ENCODE measurements at regions not wholly inside any gene's neighbourhood (a gene's known extent, or its start where the extent isn't known, plus 50 kb on each side); places are given as distances from the start of the nearest gene placed in this dataset.

GRCh38 chr2:60292242-60292641 is 261.2 kb downstream of the BCL11A start:
- DNase-seq: no peak

- DNase-seq: no peak
Measured at GRCh38 chr2:60290509-60290908, 262.9 kb downstream of the BCL11A start.

- DNase-seq: no peak
Measured at GRCh38 chr2:60285626-60286316, 267.7 kb downstream of the BCL11A start.

GRCh38 chr2:60283626-60284025 is 269.8 kb downstream of the BCL11A start:
- DNase-seq: no peak

- DNase-seq: no peak
Measured at GRCh38 chr2:60282886-60283285, 270.6 kb downstream of the BCL11A start.

- no peak for DNase-seq
Measured at GRCh38 chr2:60281730-60282129, 271.7 kb downstream of the BCL11A start.

- DNase-seq: no peak
Measured at GRCh38 chr2:60280238-60280637, 273.2 kb downstream of the BCL11A start.

GRCh38 chr2:60278906-60279305 is 274.5 kb downstream of the BCL11A start:
- DNase-seq: no peak

- no peak for DNase-seq
Measured at GRCh38 chr2:60275958-60276357, 277.5 kb downstream of the BCL11A start.

GRCh38 chr2:60273836-60274235 is 279.6 kb downstream of the BCL11A start:
- no peak for DNase-seq

- DNase-seq: no peak
Measured at GRCh38 chr2:60271713-60272112, 281.7 kb downstream of the BCL11A start.

GRCh38 chr2:60271131-60271530 is 282.3 kb downstream of the BCL11A start:
- DNase-seq: no peak

GRCh38 chr2:60268661-60269060 is 284.8 kb downstream of the BCL11A start:
- DNase-seq: no peak

- DNase-seq: no peak
Measured at GRCh38 chr2:60268032-60268431, 285.4 kb downstream of the BCL11A start.

- no peak for DNase-seq
Measured at GRCh38 chr2:60267122-60267521, 286.3 kb downstream of the BCL11A start.

GRCh38 chr2:60262178-60262577 is 291.3 kb downstream of the BCL11A start:
- DNase-seq: no peak

- no peak for DNase-seq
Measured at GRCh38 chr2:60260639-60261296, 292.7 kb downstream of the BCL11A start.

GRCh38 chr2:60259781-60260180 is 293.7 kb downstream of the BCL11A start:
- no peak for DNase-seq

GRCh38 chr2:60252581-60253150 is 300.8 kb downstream of the BCL11A start:
- DNase-seq: peak; percentile 49

GRCh38 chr2:60251247-60251646 is 302.2 kb downstream of the BCL11A start:
- no peak for DNase-seq

- no peak for DNase-seq
Measured at GRCh38 chr2:60249879-60250278, 303.6 kb downstream of the BCL11A start.

- DNase-seq: no peak
Measured at GRCh38 chr2:60247471-60247870, 306.0 kb downstream of the BCL11A start.

GRCh38 chr2:60246583-60246982 is 306.9 kb downstream of the BCL11A start:
- no peak for DNase-seq

Measured in hindlimb muscle (tissue), 1 donor.